ENCODE measurements at regions not wholly inside any gene's neighbourhood (a gene's known extent, or its start where the extent isn't known, plus 50 kb on each side); places are given as distances from the start of the nearest gene placed in this dataset.

GRCh38 chr12:130083002-130083401 is 79.3 kb upstream of the FZD10 start:
- H3K4me1 ChIP-seq, result no peaks in the 10 kb centered on the region
- intact Hi-C loops (cut with DNase I), result no loop called here
- no peaks in the 10 kb centered on the region for H3K36me3 ChIP-seq
- WGBS (ENCODE audit: insufficient coverage, low coverage, low lambda C conversion rate, missing lambda C conversion rate), result 41% methylated on average over 6 of the region's 6 CpGs
- H3K9me3 ChIP-seq, result no peaks in the 10 kb centered on the region
- H3K27ac ChIP-seq, result no peak overlapping the region
- H3K27me3 ChIP-seq, result no peaks in the 10 kb centered on the region
- no peak for DNase-seq
- no peak for ATAC-seq
- no peak for TF ChIP-seq POLR2A (IDR thresholded peaks at IDR 0.05)
- no peak for TF ChIP-seq CTCF (IDR thresholded peaks at IDR 0.05)
- no peak overlapping the region for H3K4me3 ChIP-seq

- H3K27ac ChIP-seq, result no peak overlapping the region
- no peaks in the 10 kb centered on the region for H3K9me3 ChIP-seq
- H3K4me3 ChIP-seq, result no peak overlapping the region
- no peaks in the 10 kb centered on the region for H3K36me3 ChIP-seq
- ATAC-seq, result no peak
- no peaks in the 10 kb centered on the region for H3K27me3 ChIP-seq
- 72% methylated on average over 4 of the region's 8 CpGs for WGBS (ENCODE audit: insufficient coverage, low coverage, low lambda C conversion rate, missing lambda C conversion rate)
- intact Hi-C loops (cut with DNase I), result no loop called here
- H3K4me1 ChIP-seq, result no peaks in the 10 kb centered on the region
- DNase-seq, result no peak
- TF ChIP-seq POLR2A (IDR thresholded peaks at IDR 0.05) (no peak), CTCF (IDR thresholded peaks at IDR 0.05) (no peak)
These were observed 78.5 kb upstream of the FZD10 start for GRCh38 chr12:130083734-130084133.

GRCh38 chr12:130084359-130084758 is 77.9 kb upstream of the FZD10 start:
- Histone ChIP-seq H3K4me3 (no peak overlapping the region), H3K9me3 (no peaks in the 10 kb centered on the region), H3K36me3 (no peaks in the 10 kb centered on the region), H3K27me3 (no peaks in the 10 kb centered on the region), H3K4me1 (no peaks in the 10 kb centered on the region), H3K27ac (no peak overlapping the region)
- ATAC-seq (no peak), DNase-seq (no peak)
- intact Hi-C loops (cut with DNase I), result no loop called here
- no peak for TF ChIP-seq CTCF (IDR thresholded peaks at IDR 0.05)
- no peak for TF ChIP-seq POLR2A (IDR thresholded peaks at IDR 0.05)
- WGBS (ENCODE audit: insufficient coverage, low coverage, low lambda C conversion rate, missing lambda C conversion rate), result 76% methylated on average over 7 of the region's 8 CpGs

GRCh38 chr12:130086248-130086647 is 76.0 kb upstream of the FZD10 start:
- no peak overlapping the region for H3K27ac ChIP-seq
- H3K27me3 ChIP-seq, result no peaks in the 10 kb centered on the region
- intact Hi-C loops (cut with DNase I), result no loop called here
- TF ChIP-seq CTCF (IDR thresholded peaks at IDR 0.05) (no peak), POLR2A (IDR thresholded peaks at IDR 0.05) (no peak)
- DNase-seq (no peak), ATAC-seq (peak in 3 of 4 donors; percentile 11 to 57 (median 47))
- H3K4me3 ChIP-seq, result no peak overlapping the region
- H3K9me3 ChIP-seq, result no peaks in the 10 kb centered on the region
- WGBS (ENCODE audit: insufficient coverage, low coverage, low lambda C conversion rate, missing lambda C conversion rate), result 18% methylated on average over 11 of the region's 11 CpGs
- no peaks in the 10 kb centered on the region for H3K36me3 ChIP-seq
- no peaks in the 10 kb centered on the region for H3K4me1 ChIP-seq

GRCh38 chr12:130086797-130087196 is 75.5 kb upstream of the FZD10 start:
- TF ChIP-seq POLR2A (IDR thresholded peaks at IDR 0.05) (no peak), CTCF (IDR thresholded peaks at IDR 0.05) (no peak)

More at GRCh38 chr12:130086797-130087196, 75.5 kb upstream of the FZD10 start:
- DNase-seq, result no peak
- 28% methylated on average over 5 of the region's 8 CpGs for WGBS (ENCODE audit: insufficient coverage, low coverage, low lambda C conversion rate, missing lambda C conversion rate)
- intact Hi-C loops (cut with DNase I), result no loop called here
- Histone ChIP-seq H3K4me3 (no peak overlapping the region), H3K9me3 (no peaks in the 10 kb centered on the region), H3K4me1 (no peaks in the 10 kb centered on the region), H3K36me3 (no peaks in the 10 kb centered on the region), H3K27me3 (no peaks in the 10 kb centered on the region), H3K27ac (no peak overlapping the region)
- no peak for ATAC-seq
